GM18517 (cell line): ENCODE measurements at regions not wholly inside any gene's neighbourhood (a gene's known extent, or its start where the extent isn't known, plus 50 kb on each side); places are given as distances from the start of the nearest gene placed in this dataset.
"Not testable (repeated sequence)": the region's sequence is repeated elsewhere in the genome, so short reads cannot be mapped to it uniquely, and the experiment has no call there.

Experiments used
- ATAC-seq: cut with Tn5 transposase; IDR thresholded peaks from one replicate; pipeline ENCODE4 v1.9.1; 2021; ENCODE audit warnings: mild to moderate bottlenecking, moderate library complexity; ENCODE audit not compliant: unreplicated experiment

DNA sequence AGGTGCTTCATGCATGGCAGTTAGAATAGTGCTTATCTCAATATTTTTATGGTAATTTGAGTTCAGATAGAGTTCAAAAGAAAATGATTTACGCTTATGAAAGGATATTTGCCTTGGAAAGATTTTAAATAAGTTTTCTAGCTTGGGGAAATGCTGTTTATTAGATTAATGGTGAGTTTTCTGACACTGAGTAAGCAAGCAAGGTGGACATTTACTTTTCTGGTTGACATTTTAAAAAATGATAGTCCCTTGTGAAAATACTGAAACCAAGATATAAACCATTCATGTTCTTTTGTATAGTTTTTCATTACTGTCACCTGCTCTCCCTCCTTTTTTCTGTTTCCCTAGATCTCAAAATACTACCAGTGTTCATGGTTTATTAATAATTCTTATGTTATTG lies 1034.8 kb upstream of the SPRY2 start:
- ATAC-seq, result no peak

- ATAC-seq, result not testable (repeated sequence)
Observed at GRCh38 chr13:81362711-81363110, 1021.8 kb upstream of the SPRY2 start.

DNA sequence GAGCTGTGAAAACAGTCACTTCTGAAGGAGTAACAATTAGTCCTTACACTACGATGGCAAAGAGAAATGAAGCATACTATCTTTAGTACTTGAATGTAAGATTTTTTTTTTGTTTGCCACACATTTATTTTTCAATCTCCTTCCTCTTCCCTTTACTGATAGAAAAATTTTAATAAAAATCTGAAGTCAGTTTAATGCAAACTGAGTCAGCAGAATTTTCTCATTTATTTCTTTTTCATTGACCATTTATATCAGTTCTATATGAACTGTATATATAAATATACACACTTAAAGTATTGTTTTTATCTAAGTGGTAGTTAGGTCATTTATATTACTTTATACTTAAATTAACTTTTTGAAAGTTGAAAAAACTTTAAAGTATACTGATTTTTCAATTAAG lies 1009.1 kb upstream of the SPRY2 start:
- no peak for ATAC-seq

- not testable (repeated sequence) for ATAC-seq
Observed at GRCh38 chr13:81340118-81341069, 999.5 kb upstream of the SPRY2 start.

- ATAC-seq, result not testable (repeated sequence)
Observed at GRCh38 chr13:81339666-81340065, 998.7 kb upstream of the SPRY2 start.

- no peak for ATAC-seq
Observed at GRCh38 chr13:81334481-81334880, 993.6 kb upstream of the SPRY2 start.

DNA sequence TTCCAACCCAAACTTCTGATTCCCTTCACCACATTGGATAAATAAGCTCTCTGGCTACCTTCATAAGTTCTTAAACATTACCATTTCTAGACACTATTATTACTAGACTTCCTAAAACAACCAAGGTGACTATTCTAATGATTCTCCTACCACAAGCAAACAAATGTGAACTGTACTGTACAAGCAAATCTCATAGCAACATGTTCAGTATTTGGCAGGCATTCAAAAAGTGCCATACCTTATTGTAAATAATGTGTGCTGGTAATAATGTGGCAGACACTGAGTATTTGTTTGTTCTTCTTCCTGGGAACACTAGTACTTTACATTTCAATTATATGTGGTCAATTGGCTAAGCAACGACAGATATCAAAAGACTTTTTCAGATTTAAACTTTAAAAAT lies 986.0 kb upstream of the SPRY2 start:
- no peak for ATAC-seq

- no peak for ATAC-seq
Observed at GRCh38 chr13:81320516-81320915, 979.6 kb upstream of the SPRY2 start.

- no peak for ATAC-seq
Observed at GRCh38 chr13:81319351-81319750, 978.4 kb upstream of the SPRY2 start.

GRCh38 chr13:81318231-81319019 lies 977.5 kb upstream of the SPRY2 start:
- ATAC-seq, result no peak

DNA sequence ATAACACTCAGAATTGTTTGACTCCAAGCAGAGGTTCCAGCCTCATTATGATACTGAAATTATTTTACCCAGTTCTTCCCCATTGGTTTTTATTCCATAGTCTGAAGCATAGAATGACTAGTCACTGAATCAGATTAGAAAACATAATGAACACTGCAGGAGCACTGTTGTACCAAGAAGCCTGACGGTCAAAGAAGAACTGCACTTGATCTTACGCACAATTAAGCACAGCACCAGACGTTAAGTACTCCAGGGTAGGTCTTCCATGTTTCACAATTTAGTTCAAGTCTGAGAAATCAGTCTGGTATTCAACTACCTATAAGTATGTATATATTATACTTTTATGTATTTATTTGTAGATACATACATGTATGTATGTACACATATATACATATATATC lies 973.5 kb upstream of the SPRY2 start:
- ATAC-seq, result no peak

DNA sequence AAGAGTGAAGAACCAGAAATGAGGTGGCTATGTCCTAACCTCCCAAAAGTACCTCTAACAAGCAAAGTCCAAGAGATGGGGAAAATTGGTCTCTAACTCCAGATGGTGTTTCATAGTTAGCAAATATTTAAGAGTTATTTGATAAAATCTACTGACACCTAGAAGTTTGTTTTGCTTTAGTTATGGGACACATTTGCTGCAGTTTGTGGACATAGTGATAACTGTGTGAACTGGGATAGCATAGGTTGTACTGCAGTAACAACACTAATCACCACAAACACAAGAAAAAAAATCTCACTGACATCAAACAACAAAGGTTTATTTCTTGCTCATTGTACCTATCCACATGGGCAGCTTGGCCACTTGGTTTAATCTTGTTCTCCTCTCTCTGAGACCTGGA lies 965.0 kb upstream of the SPRY2 start:
- no peak for ATAC-seq

DNA sequence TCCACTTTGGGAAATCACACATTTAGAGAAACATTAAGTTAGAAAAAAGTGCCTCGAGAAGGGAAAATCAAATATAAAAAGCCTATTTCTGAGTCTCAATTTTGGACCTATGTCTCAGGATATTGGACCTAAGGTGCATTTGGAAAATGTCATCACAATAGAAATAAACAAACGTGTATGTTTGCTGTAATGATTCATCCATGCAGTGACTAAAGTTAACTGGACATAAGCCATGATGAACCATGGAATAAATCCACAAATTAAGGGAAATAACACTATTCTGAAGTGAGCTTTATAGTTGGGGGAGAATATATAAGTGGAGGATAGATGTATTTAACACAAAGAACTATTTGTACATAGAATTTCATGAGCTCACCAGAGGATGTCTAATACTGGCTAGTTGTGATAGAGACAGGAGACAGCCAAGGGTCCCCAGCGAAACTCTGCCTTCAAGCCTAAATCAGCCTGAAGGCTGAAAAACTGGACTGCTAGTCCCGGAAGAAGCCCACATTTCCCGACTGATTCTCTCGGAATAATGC lies 963.3 kb upstream of the SPRY2 start:
- ATAC-seq, result no peak

DNA sequence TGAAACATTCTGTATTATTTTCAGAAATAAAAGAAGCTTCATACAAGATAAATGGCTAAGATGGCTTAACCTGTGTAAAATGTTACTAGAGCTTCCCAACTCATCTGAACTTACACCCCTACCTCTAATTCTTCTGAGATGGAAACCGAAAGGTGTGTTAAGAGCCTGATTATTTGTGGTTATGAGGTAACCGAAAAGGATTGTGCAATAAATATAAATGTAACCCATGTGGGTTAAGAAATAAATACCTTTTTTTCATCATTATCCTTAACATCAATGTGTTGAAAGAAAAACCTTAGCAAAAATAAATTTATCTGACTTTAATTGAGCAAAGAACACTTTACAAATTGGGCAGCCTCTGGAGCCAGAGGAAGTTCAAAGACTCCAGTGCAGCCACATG lies 961.8 kb upstream of the SPRY2 start:
- ATAC-seq, result no peak

- ATAC-seq, result no peak
Observed at GRCh38 chr13:81302125-81302524, 961.2 kb upstream of the SPRY2 start.

- ATAC-seq, result no peak
Observed at GRCh38 chr13:81295177-81295576, 954.3 kb upstream of the SPRY2 start.

GRCh38 chr13:81293594-81294164 lies 952.8 kb upstream of the SPRY2 start:
- no peak for ATAC-seq

DNA sequence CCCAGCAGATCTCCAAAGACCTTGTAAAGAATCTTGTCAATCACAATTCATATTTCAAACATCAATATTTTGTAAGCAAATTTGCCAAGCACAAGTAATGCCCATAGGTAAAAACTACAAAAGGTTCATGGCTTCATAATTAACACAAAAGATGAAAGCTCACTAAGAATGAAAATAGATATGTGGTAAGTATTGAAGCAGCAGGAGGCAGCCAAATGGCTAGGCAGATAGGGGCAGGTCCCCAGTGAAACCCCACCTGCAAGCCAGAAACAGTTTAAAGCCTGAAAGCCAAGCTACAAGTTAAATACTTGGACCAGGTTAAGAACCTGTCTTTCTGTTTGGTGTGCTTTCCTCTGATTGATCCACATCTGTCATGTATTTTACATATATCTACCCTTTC lies 942.6 kb upstream of the SPRY2 start:
- ATAC-seq, result no peak

DNA sequence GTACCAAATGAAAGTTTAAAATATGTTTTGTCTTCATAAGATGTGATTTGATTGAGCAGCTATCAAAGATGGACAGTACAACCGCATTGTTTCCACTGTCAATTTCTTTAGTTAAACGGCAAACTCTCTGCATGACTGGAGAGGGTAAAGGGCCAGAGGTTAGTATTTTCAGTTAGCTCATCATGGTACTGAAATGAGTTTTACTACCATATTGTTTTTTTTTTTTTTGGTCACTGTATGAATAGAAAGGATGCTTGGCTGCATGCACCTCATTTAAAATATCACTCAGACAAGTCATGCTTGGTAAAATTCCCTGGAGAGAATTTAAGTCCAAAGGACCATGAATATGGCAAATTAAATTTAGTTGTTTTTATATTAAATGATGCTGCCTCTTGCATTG lies 942.1 kb upstream of the SPRY2 start:
- ATAC-seq, result no peak

DNA sequence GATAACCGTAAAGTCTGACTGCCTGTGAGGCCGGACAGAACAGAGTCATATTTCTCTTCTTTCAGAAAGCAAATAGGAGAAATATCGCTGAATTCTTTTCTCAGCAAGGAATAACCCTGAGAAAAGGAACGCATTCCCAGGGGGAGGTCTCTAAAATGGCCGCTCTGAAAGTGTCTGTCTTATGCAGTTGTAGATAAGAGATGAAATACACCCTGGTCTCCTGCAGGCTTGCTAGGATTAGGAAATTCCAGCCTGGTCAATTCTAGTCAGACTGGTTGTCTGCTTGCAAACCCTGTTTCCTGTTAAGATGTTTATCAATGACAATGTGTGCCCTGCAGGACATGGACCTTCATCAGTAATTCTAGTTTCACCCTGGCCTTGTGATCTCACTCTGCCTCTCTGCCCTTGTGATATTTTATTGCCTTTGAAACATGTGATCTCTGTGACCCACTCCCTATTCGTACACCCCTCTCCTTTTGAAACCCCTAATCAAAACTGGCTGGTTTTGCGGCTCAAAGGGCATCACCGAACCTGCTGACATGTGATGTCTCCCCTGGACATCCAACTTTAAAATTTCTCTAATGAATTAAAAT lies 934.8 kb upstream of the SPRY2 start:
- ATAC-seq, result no peak

DNA sequence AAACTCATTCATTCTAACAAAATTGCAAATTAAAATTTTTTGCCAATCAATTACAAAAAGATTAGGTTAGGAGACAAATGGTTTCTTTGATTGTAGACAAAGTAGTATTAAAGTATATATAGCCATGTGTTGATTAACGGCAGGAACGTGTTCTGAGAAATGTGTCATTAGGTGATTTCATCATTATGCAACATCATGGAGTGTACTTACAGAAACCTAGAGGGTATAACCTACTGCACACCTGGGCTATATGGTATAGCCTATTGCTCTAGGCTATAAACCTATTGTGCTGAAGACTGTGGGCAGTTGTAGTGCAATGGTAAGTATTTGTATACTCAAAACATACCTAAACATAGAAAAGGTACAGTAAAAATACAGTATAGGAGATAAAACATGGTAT lies 906.8 kb upstream of the SPRY2 start:
- no peak for ATAC-seq
